H9 (cell line): ENCODE measurements at regions not wholly inside any gene's neighbourhood (a gene's known extent, or its start where the extent isn't known, plus 50 kb on each side); places are given as distances from the start of the nearest gene placed in this dataset.

Source experiments
- DNase-seq: peaks from one replicate; pipeline ENCODE4 v3.0.0-alpha.2; 2017
- H2AFZ ChIP-seq: one replicate; pipeline ENCODE4 v1.6.1; 2013; ENCODE audit warnings: mild to moderate bottlenecking, low read length, control low read depth, moderate library complexity
- H2AK5ac ChIP-seq: 2 replicates; pipeline ENCODE4 v1.6.1; 2013; ENCODE audit warnings: low read length, control low read depth, mixed read lengths; ENCODE audit not compliant: insufficient read length
- H2BK120ac ChIP-seq: one replicate; pipeline ENCODE4 v1.6.1; 2013; ENCODE audit warnings: low read depth, mild to moderate bottlenecking, low read length, control low read depth, inconsistent platforms; ENCODE audit not compliant: poor library complexity, severe bottlenecking
- H2BK12ac ChIP-seq: 2 replicates; pipeline ENCODE4 v1.6.1; 2013; ENCODE audit warnings: low read length, control low read depth, mixed read lengths, low read depth; ENCODE audit not compliant: insufficient read length
- H2BK15ac ChIP-seq: 2 replicates; pipeline ENCODE4 v1.6.1; 2013; ENCODE audit warnings: low read depth, low read length, control low read depth
- H2BK20ac ChIP-seq: one replicate; pipeline ENCODE4 v1.6.1; 2013; ENCODE audit warnings: low read depth, mild to moderate bottlenecking, low read length, control low read depth, inconsistent platforms; ENCODE audit not compliant: poor library complexity, severe bottlenecking
- H2BK5ac ChIP-seq: 2 replicates; pipeline ENCODE4 v1.6.1; 2013; ENCODE audit warnings: low read length, control low read depth, mixed read lengths; ENCODE audit not compliant: insufficient read length
- H3K14ac ChIP-seq: 2 replicates; pipeline ENCODE4 v1.6.1; 2013; ENCODE audit warnings: low read length, control low read depth; ENCODE audit not compliant: insufficient read depth
- H3K18ac ChIP-seq: 2 replicates; pipeline ENCODE4 v1.6.1; 2013; ENCODE audit warnings: low read depth, mild to moderate bottlenecking, mixed read lengths, low read length, control low read depth; ENCODE audit not compliant: insufficient read length
- H3K23ac ChIP-seq: 2 replicates; pipeline ENCODE4 v1.6.1; 2013; ENCODE audit warnings: low read length, control low read depth, mixed read lengths, low read depth; ENCODE audit not compliant: insufficient read length
- H3K23me2 ChIP-seq: 2 replicates; pipeline ENCODE4 v1.6.1; 2013; ENCODE audit warnings: low read depth, mild to moderate bottlenecking, mixed read lengths, low read length, control low read depth; ENCODE audit not compliant: insufficient read length, poor library complexity, severe bottlenecking
- H3K27ac ChIP-seq: 2 replicates; pipeline ENCODE4 v1.5.1; 2013; ENCODE audit warnings: low read length, control low read depth, mixed read lengths, low read depth; ENCODE audit not compliant: insufficient read length
- H3K27me3 ChIP-seq: 2 replicates; pipeline ENCODE4 v1.6.1; 2013; ENCODE audit warnings: low read length, control low read depth, inconsistent platforms; ENCODE audit not compliant: insufficient read depth
- H3K4ac ChIP-seq: 2 replicates; pipeline ENCODE4 v1.6.1; 2013; ENCODE audit warnings: low read depth, mild to moderate bottlenecking, control low read depth, inconsistent platforms, low read length, moderate library complexity
- H3K4me1 ChIP-seq: 2 replicates; pipeline ENCODE4 v1.6.1; 2013; ENCODE audit warnings: low read length, control low read depth, inconsistent platforms; ENCODE audit not compliant: insufficient read depth
- H3K4me2 ChIP-seq: 2 replicates; pipeline ENCODE4 v1.6.1; 2013; ENCODE audit warnings: low read length, control low read depth, mixed read lengths; ENCODE audit not compliant: insufficient read length, insufficient read depth
- H3K56ac ChIP-seq: 2 replicates; pipeline ENCODE4 v1.6.1; 2013; ENCODE audit warnings: low read depth, mild to moderate bottlenecking, mixed read lengths, low read length, control low read depth; ENCODE audit not compliant: insufficient read length
- H3K79me1 ChIP-seq: 2 replicates; pipeline ENCODE4 v1.6.1; 2013; ENCODE audit warnings: low read depth, mild to moderate bottlenecking, moderate library complexity, low read length, control low read depth, inconsistent platforms; ENCODE audit not compliant: insufficient read depth, poor library complexity, severe bottlenecking
- H3K79me2 ChIP-seq: 2 replicates; pipeline ENCODE4 v1.6.1; 2013; ENCODE audit warnings: low read length, control low read depth, inconsistent platforms; ENCODE audit not compliant: insufficient read depth
- H3K9ac ChIP-seq: 2 replicates; pipeline ENCODE4 v1.6.1; 2013; ENCODE audit warnings: low read length, control low read depth, mixed read lengths; ENCODE audit not compliant: insufficient read length; ENCODE audit errors: extremely low read depth
- H3K9me3 ChIP-seq: one replicate; pipeline ENCODE4 v1.6.1; 2013; ENCODE audit warnings: low read depth, low read length, inconsistent platforms; ENCODE audit not compliant: control insufficient read depth
- H3T11ph ChIP-seq: one replicate; pipeline ENCODE4 v1.6.1; 2013; ENCODE audit warnings: mild to moderate bottlenecking, low read length, control low read depth, inconsistent platforms
- H4K20me1 ChIP-seq: one replicate; pipeline ENCODE4 v1.6.1; 2013; ENCODE audit not compliant: control insufficient read depth, insufficient read length, insufficient read depth
- H4K5ac ChIP-seq: 2 replicates; pipeline ENCODE4 v1.6.1; 2013; ENCODE audit warnings: low read depth, mild to moderate bottlenecking, mixed read lengths, low read length, control low read depth; ENCODE audit not compliant: insufficient read length
- H4K8ac ChIP-seq: replicated peaks from 2 replicates; pipeline ENCODE4 v1.6.1; 2013; ENCODE audit warnings: low read length, control low read depth, mixed read lengths, low read depth; ENCODE audit not compliant: insufficient read length
- H4K91ac ChIP-seq: 2 replicates; pipeline ENCODE4 v1.6.1; 2013; ENCODE audit warnings: low read depth, mild to moderate bottlenecking, moderate library complexity, mixed read lengths, low read length, control low read depth; ENCODE audit not compliant: insufficient read length
- H3K27ac Mint-ChIP-seq, 3 experiments: 2 replicates in 2 of 3; 3 replicates in 1 of 3; pipeline ENCODE4 v1.8.0; 2020 to 2021; ENCODE audit warnings: mixed read lengths in 3 of 3, mild to moderate bottlenecking in 1 of 3, moderate library complexity in 1 of 3
- H3K27me3 Mint-ChIP-seq: 2 replicates; pipeline ENCODE4 v1.8.0; 2021; ENCODE audit warnings: low read depth, mild to moderate bottlenecking, moderate library complexity, mixed read lengths
- H3K36me3 Mint-ChIP-seq, 3 experiments: 2 replicates in 2 of 3; 3 replicates in 1 of 3; pipeline ENCODE4 v1.8.0; 2020 to 2021; ENCODE audit warnings: low read depth in 3 of 3, mixed read lengths in 3 of 3; ENCODE audit not compliant: insufficient read depth in 1 of 3
- H3K4me1 Mint-ChIP-seq, 2 experiments: 2 replicates each; pipeline ENCODE4 v1.8.0; 2020; ENCODE audit warnings: mixed read lengths in 2 of 2
- H3K4me3 Mint-ChIP-seq, 2 experiments: 2 replicates in 1 of 2; 3 replicates in 1 of 2; pipeline ENCODE4 v1.8.0; 2020 to 2021; ENCODE audit warnings: mild to moderate bottlenecking in 2 of 2, mixed read lengths in 2 of 2, moderate library complexity in 1 of 2
- H3K9me3 Mint-ChIP-seq, 2 experiments: 2 replicates in 1 of 2; 3 replicates in 1 of 2; pipeline ENCODE4 v1.8.0; 2020; ENCODE audit warnings: mild to moderate bottlenecking in 2 of 2, mixed read lengths in 2 of 2, moderate library complexity in 1 of 2
- WGBS: extraction: QIAGEN DNeasy Blood & Tissue Kit; methylation state at CpG from one replicate; pipeline ENCODE4 v1.1.7; 2013; ENCODE audit warnings: missing lambda C conversion rate, low lambda C conversion rate, mixed read lengths; ENCODE audit not compliant: insufficient read length; ENCODE audit errors: extremely low coverage; 5-methylcytosine and 5-hydroxymethylcytosine counted together
- TF ChIP-seq, protein P1 (sequence below): fragments of 200-600 bp; sonication (generic); conservative IDR thresholded peaks from 3 replicates; pipeline ENCODE4 v1.8.0; 2021; ENCODE audit warnings: antibody characterized with exemption, mild to moderate bottlenecking

DNA sequence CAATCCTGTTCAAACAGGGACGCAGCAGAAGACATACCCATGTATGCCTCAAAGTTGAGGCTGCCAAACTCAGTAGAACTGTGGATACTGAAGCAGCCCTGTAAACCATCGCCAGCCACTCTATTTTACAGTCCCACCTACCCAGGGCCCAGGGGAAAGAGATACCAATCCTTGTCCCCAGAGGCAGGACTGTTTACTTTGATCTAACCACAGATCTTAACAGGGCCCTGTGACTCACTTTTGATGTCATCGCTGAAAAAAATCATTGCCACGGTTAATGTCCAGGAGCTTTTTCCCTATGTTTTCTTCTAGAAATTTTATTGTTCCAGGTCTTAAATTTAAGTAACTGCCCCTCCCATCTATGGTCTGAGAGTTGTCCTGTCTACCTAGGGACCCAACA is 538.4 kb upstream of the NCAM2 start:
- Histone ChIP-seq H2AK5ac (no peak overlapping the region), H3K23ac (no peak overlapping the region), H2BK120ac (no peak overlapping the region), H3K27ac (no peak overlapping the region), H3K14ac (no peak overlapping the region), H4K5ac (no peak overlapping the region), H3K56ac (no peak overlapping the region), H2BK15ac (no peak overlapping the region), H2BK5ac (no peak overlapping the region), H2BK20ac (no peak overlapping the region), H3K4me1 (no peaks in the 10 kb centered on the region), H4K8ac (no peak overlapping the region), H3K23me2 (no peaks in the 10 kb centered on the region), H3K9ac (no peak overlapping the region), H3K18ac (no peak overlapping the region), H2AFZ (no peak overlapping the region), H3K79me2 (no peaks in the 10 kb centered on the region), H3K4me2 (no peak overlapping the region), H3T11ph (no peak overlapping the region), H3K27me3 (no peaks in the 10 kb centered on the region), H3K9me3 (no peaks in the 10 kb centered on the region), H3K4ac (no peak overlapping the region), H3K79me1 (no peaks in the 10 kb centered on the region), H4K20me1 (no peaks in the 10 kb centered on the region), H4K91ac (no peak overlapping the region), H2BK12ac (no peak overlapping the region)
- WGBS: no CpG with 5 or more reads among the region's 4 CpGs
- Mint-ChIP-seq H3K9me3 (peaks cover 0 to 5% of the 10 kb centered on the region in 2 experiments; a peak in 2 of 5 replicates), H3K36me3 (no peaks in the 10 kb centered on the region), H3K4me3 (no peak overlapping the region), H3K4me1 (peaks cover 4 to 6% of the 10 kb centered on the region in 2 experiments; a peak in 3 of 4 replicates), H3K27ac (no peak overlapping the region), H3K27me3 (no peaks in the 10 kb centered on the region; the same call in 1 of the 2 replicates)
- no peak for DNase-seq
- TF ChIP-seq, protein P1, sequence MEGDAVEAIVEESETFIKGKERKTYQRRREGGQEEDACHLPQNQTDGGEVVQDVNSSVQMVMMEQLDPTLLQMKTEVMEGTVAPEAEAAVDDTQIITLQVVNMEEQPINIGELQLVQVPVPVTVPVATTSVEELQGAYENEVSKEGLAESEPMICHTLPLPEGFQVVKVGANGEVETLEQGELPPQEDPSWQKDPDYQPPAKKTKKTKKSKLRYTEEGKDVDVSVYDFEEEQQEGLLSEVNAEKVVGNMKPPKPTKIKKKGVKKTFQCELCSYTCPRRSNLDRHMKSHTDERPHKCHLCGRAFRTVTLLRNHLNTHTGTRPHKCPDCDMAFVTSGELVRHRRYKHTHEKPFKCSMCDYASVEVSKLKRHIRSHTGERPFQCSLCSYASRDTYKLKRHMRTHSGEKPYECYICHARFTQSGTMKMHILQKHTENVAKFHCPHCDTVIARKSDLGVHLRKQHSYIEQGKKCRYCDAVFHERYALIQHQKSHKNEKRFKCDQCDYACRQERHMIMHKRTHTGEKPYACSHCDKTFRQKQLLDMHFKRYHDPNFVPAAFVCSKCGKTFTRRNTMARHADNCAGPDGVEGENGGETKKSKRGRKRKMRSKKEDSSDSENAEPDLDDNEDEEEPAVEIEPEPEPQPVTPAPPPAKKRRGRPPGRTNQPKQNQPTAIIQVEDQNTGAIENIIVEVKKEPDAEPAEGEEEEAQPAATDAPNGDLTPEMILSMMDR: no peak
